Activated naive CD4-positive, alpha-beta T cell treated with anti-CD3 and anti-CD28 coated beads, Interleukin-2, amount 10 ng/mL, durations not matched to agents 7 days and 5 days (primary cell): ENCODE measurements at regions not wholly inside any gene's neighbourhood (a gene's known extent, or its start where the extent isn't known, plus 50 kb on each side); places are given as distances from the start of the nearest gene placed in this dataset.

ENCODE experiments used
- CTCF ChIA-PET: fragments of 350-600 bp; sonication (Branson Sonifier 250); formaldehyde crosslinking; loops from one replicate; lab custom pipeline; 2021; ENCODE audit warnings: antibody characterized with exemption; lab: Charles Lee
- DNase-seq: peaks from one replicate; pipeline ENCODE4 v3.0.0-alpha.2; 2020
- H3K27ac Mint-ChIP-seq: one replicate; pipeline ENCODE4 v1.8.0; 2021; ENCODE audit warnings: mild to moderate bottlenecking, moderate library complexity, mixed read lengths
- H3K27me3 Mint-ChIP-seq: one replicate; pipeline ENCODE4 v1.8.0; 2021; ENCODE audit warnings: mild to moderate bottlenecking, mixed read lengths
- H3K36me3 Mint-ChIP-seq: one replicate; pipeline ENCODE4 v1.8.0; 2021; ENCODE audit warnings: mixed read lengths
- H3K4me1 Mint-ChIP-seq: one replicate; pipeline ENCODE4 v1.8.0; 2021; ENCODE audit warnings: mixed read lengths
- H3K4me3 Mint-ChIP-seq: one replicate; pipeline ENCODE4 v1.8.0; 2021; ENCODE audit warnings: mild to moderate bottlenecking, moderate library complexity, mixed read lengths
- H3K9me3 Mint-ChIP-seq: one replicate; pipeline ENCODE4 v1.8.0; 2021; ENCODE audit warnings: mixed read lengths

GRCh38 chr1:234709473-234710228 is 99.7 kb upstream of the IRF2BP2 start:
- CTCF ChIA-PET: no interaction called here
- Mint-ChIP-seq H3K27me3 (peaks cover 8% of the 10 kb centered on the region), H3K9me3 (no peaks in the 10 kb centered on the region), H3K4me3 (no peak overlapping the region), H3K4me1 (peaks cover 7% of the 10 kb centered on the region), H3K36me3 (no peaks in the 10 kb centered on the region), H3K27ac (no peak overlapping the region)
- DNase-seq: no peak

DNA sequence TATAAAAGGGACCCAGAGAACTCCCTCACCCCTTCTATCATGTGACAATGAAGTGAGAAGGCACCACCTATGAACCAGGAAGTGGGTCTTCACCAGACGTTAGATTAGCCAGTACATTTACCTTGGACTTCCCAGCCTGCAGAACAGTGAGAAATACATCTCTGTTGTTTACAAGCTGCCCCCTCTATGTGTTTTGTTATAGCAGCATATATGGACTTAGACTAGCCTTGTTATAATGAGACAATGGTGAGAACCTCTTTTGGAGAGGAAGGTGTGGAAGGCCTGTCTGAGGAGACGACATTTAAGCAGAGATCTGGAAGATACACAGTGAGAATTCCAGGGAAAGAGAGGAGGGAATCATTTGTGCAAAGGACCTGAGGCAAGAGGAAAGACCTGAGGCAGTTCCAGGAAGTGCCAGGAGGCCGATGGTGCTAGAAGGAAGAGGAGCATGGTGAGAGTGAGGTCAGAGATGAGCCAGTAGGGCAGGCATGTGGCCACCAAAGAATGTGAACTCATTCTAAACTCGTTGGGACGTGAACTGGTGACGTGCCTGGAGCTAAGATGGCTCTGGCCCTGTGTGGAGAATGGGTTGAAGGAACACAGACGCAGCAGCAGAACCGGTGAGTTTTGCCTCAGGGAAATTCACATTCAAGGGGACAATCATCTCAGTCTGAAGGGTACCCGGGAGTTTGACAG is 98.9 kb upstream of the IRF2BP2 start:
- no peak for DNase-seq
- Mint-ChIP-seq H3K9me3 (no peaks in the 10 kb centered on the region), H3K4me3 (no peak overlapping the region), H3K36me3 (no peaks in the 10 kb centered on the region), H3K27ac (no peak overlapping the region), H3K4me1 (peaks cover 7% of the 10 kb centered on the region), H3K27me3 (peaks cover 8% of the 10 kb centered on the region)
- CTCF ChIA-PET: no interaction called here

DNA sequence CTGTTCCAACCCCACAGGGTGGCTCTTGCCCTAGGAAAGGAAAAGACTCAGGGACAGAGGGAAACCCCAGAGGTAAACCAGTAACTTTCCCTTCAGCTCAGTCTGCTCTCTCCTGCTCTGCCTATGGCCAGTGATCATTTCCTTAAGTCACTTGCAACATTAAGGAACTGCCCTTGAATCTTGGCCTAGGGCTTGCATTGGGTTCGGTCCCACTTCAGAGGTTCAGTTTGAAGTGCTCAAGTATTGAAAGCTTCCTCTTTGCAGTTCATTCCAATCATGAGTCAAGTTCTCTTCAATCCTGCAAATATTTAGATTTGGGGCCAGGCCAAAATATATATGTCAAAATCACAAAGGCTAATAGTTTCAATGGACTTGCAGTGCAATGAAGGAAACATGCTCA is 97.7 kb upstream of the IRF2BP2 start:
- Mint-ChIP-seq H3K36me3 (no peaks in the 10 kb centered on the region), H3K27me3 (peaks cover 12% of the 10 kb centered on the region), H3K4me1 (peaks cover 7% of the 10 kb centered on the region), H3K9me3 (no peaks in the 10 kb centered on the region), H3K27ac (no peak overlapping the region), H3K4me3 (no peak overlapping the region)
- CTCF ChIA-PET: interaction anchor here (1.1 kb wide), 1 partner anchor 63 kb away, joined by 3 read pairs; no protein-coding TSS in a partner anchor
- DNase-seq: no peak

GRCh38 chr1:234706931-234707330 is 97.0 kb upstream of the IRF2BP2 start:
- Mint-ChIP-seq H3K4me3 (no peak overlapping the region), H3K4me1 (peaks cover 7% of the 10 kb centered on the region), H3K27me3 (peaks cover 12% of the 10 kb centered on the region), H3K36me3 (no peaks in the 10 kb centered on the region), H3K27ac (no peak overlapping the region), H3K9me3 (no peaks in the 10 kb centered on the region)
- CTCF ChIA-PET: interaction anchor here (1.1 kb wide), 1 partner anchor 62 kb away, joined by 3 read pairs; no protein-coding TSS in a partner anchor
- no peak for DNase-seq

- CTCF ChIA-PET: no interaction called here
- H3K27me3 Mint-ChIP-seq: peaks cover 12% of the 10 kb centered on the region
- H3K36me3 Mint-ChIP-seq: no peaks in the 10 kb centered on the region
- peaks cover 7% of the 10 kb centered on the region for H3K4me1 Mint-ChIP-seq
- H3K27ac Mint-ChIP-seq: no peak overlapping the region
- DNase-seq: no peak
- no peak overlapping the region for H3K4me3 Mint-ChIP-seq
- H3K9me3 Mint-ChIP-seq: no peaks in the 10 kb centered on the region
These were observed 96.2 kb upstream of the IRF2BP2 start for GRCh38 chr1:234706199-234706598.

DNA sequence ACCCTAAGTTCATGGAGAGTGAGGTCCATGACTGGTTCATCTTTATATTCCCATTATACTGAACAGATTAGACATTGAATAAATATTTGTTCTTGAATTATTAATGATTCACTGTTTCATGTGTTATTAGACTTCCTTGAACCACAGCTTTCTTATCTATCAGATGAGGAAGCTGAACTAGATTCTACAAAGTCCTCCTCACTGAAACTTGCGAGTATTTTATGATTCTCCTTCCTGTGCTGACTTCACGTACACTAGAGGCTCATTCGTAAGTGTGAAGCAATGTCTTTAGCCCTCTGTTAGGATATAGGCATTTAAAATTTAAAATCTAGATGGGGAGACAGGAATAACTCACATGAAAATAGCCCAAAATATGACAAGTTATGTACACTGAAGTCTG is 95.6 kb upstream of the IRF2BP2 start:
- H3K4me3 Mint-ChIP-seq: no peak overlapping the region
- H3K27me3 Mint-ChIP-seq: peaks cover 12% of the 10 kb centered on the region
- no peaks in the 10 kb centered on the region for H3K36me3 Mint-ChIP-seq
- CTCF ChIA-PET: interaction anchor here (1.2 kb wide), 1 partner anchor 11 kb away, joined by 3 read pairs; no protein-coding TSS in a partner anchor
- H3K27ac Mint-ChIP-seq: no peak overlapping the region
- no peak for DNase-seq
- H3K4me1 Mint-ChIP-seq: peaks cover 7% of the 10 kb centered on the region
- no peaks in the 10 kb centered on the region for H3K9me3 Mint-ChIP-seq

DNA sequence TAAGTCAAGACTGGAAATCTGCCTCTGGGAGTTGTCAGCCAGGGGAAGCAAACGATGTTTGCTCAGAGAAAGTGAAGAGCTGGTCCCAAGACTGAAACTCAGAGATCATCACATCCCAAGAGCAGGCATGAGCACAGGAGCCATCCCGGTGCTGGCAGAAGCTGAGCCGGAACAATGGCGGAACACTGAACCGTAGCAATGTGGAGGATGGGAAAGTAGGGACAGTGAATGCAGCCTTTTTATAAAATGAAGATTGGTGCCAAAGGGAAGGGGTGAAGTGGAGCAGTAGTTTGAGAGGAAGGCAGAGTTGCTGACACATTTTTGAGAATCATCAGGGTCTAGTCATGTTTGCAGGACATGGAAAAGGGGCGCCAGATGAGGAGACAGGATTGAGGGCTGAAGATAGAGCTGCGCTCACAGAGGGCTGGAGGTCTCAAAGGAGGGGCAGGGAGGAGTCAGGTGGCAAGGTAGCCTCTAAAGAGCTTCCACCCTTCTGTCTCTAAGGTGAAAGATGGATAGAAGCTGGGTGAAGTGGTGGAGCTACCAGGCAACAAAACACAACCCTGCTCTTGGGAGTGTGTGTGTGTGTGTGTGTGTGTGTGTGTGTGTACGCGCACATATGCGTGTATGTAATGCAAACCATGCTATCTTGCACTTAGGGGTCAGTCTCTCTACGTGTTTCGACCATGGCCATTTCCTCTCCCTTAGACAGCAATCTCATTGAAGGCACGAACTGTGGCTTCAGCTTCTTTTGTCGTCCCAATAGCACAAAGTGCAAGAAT is 94.3 kb upstream of the IRF2BP2 start:
- Mint-ChIP-seq H3K27ac (no peak overlapping the region), H3K9me3 (no peaks in the 10 kb centered on the region), H3K4me3 (no peak overlapping the region), H3K36me3 (no peaks in the 10 kb centered on the region), H3K27me3 (peaks cover 12% of the 10 kb centered on the region), H3K4me1 (peaks cover 7% of the 10 kb centered on the region)
- DNase-seq: no peak
- CTCF ChIA-PET: interaction anchor here (1.2 kb wide), 1 partner anchor 9 kb away, joined by 3 read pairs; no protein-coding TSS in a partner anchor

- CTCF ChIA-PET: interaction anchor here (0.7 to 1.3 kb wide), 2 partner anchors 9 to 28 kb away, joined by 3 read pairs; no protein-coding TSS in a partner anchor
- H3K36me3 Mint-ChIP-seq: peaks cover 1% of the 10 kb centered on the region
- no peak overlapping the region for H3K4me3 Mint-ChIP-seq
- no peak for DNase-seq
- peaks cover 22% of the 10 kb centered on the region for H3K27me3 Mint-ChIP-seq
- H3K4me1 Mint-ChIP-seq: peaks cover 7% of the 10 kb centered on the region
- H3K27ac Mint-ChIP-seq: no peak overlapping the region
- H3K9me3 Mint-ChIP-seq: no peaks in the 10 kb centered on the region
These were observed 92.5 kb upstream of the IRF2BP2 start for GRCh38 chr1:234702342-234703000.

DNA sequence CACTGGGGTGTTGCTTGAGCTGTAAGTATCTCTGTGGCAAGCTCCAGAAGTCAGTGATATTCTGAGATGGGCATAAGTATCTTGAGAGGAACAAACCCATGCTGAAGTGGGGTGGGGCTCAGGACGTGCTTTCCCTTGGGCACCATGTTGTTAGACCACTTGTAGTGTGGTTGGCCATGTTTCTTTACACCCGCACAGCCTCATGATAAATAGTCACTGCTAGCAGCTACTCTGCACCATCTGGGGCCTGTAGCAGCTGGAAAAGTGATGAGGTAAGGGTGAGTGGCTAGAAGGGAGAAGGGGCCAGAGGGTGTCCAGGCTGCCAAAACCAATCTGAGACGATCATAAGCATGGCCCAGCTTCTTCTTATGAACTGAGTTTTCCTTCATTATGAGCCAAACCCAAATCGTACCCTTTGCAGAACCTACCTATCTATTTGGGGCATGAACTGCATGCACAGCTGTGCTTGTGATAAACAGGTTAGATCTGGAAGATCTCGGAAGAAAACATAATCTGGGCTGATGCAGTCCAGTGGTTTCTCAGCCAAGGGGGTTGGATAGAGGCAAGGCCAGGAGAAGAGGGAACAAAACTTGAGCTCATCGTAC is 91.9 kb upstream of the IRF2BP2 start:
- Mint-ChIP-seq H3K27me3 (peaks cover 22% of the 10 kb centered on the region), H3K27ac (no peak overlapping the region), H3K4me1 (peaks cover 7% of the 10 kb centered on the region), H3K4me3 (no peak overlapping the region), H3K9me3 (no peaks in the 10 kb centered on the region), H3K36me3 (peaks cover 1% of the 10 kb centered on the region)
- DNase-seq: no peak
- CTCF ChIA-PET: interaction anchor here (0.5 to 1.1 kb wide), 3 partner anchors 9 to 735 kb away, joined by 3 to 4 read pairs (median 3); no protein-coding TSS in a partner anchor

- Mint-ChIP-seq H3K27ac (no peak overlapping the region), H3K36me3 (peaks cover 1% of the 10 kb centered on the region), H3K4me3 (no peak overlapping the region), H3K9me3 (no peaks in the 10 kb centered on the region), H3K27me3 (peaks cover 14% of the 10 kb centered on the region), H3K4me1 (no peaks in the 10 kb centered on the region)
- DNase-seq: no peak
- CTCF ChIA-PET: interaction anchor here (1.2 kb wide), 1 partner anchor 213 kb away, joined by 4 read pairs; no protein-coding TSS in a partner anchor
These were observed 90.1 kb upstream of the IRF2BP2 start for GRCh38 chr1:234699795-234700665.

- no peaks in the 10 kb centered on the region for H3K9me3 Mint-ChIP-seq
- H3K36me3 Mint-ChIP-seq: peaks cover 1% of the 10 kb centered on the region
- no peak overlapping the region for H3K27ac Mint-ChIP-seq
- H3K27me3 Mint-ChIP-seq: peaks cover 13% of the 10 kb centered on the region
- no peak for DNase-seq
- no peak overlapping the region for H3K4me3 Mint-ChIP-seq
- CTCF ChIA-PET: no interaction called here
- H3K4me1 Mint-ChIP-seq: no peaks in the 10 kb centered on the region
These were observed 88.7 kb upstream of the IRF2BP2 start for GRCh38 chr1:234698686-234699085.

DNA sequence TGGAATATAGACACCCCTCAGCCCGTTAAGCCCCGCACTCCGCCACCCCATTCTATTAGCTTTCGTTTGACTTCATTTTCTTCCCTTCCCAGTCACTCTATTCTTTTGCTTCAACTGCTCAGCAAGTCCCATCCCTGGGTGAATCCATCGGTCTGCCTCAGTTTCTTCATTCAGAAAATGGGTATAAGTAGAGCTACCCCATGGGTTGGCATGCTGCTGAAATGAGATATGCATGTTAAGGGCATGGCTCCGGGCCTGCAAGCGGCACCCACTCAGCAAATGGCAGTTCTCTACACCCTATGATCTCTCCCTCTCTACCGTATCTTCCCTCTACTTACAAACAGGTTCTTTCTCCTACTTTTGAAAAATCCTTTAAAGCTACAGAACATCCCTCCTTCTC is 87.8 kb upstream of the IRF2BP2 start:
- DNase-seq: no peak
- peaks cover 10% of the 10 kb centered on the region for H3K27me3 Mint-ChIP-seq
- CTCF ChIA-PET: no interaction called here
- peaks cover 1% of the 10 kb centered on the region for H3K36me3 Mint-ChIP-seq
- no peaks in the 10 kb centered on the region for H3K9me3 Mint-ChIP-seq
- H3K27ac Mint-ChIP-seq: no peak overlapping the region
- H3K4me3 Mint-ChIP-seq: no peak overlapping the region
- H3K4me1 Mint-ChIP-seq: no peaks in the 10 kb centered on the region

GRCh38 chr1:234697015-234697414 is 87.0 kb upstream of the IRF2BP2 start:
- DNase-seq: no peak
- no peak overlapping the region for H3K27ac Mint-ChIP-seq
- CTCF ChIA-PET: no interaction called here
- H3K36me3 Mint-ChIP-seq: peaks cover 1% of the 10 kb centered on the region
- H3K9me3 Mint-ChIP-seq: no peaks in the 10 kb centered on the region
- H3K4me1 Mint-ChIP-seq: no peaks in the 10 kb centered on the region
- H3K4me3 Mint-ChIP-seq: no peak overlapping the region
- peaks cover 10% of the 10 kb centered on the region for H3K27me3 Mint-ChIP-seq
